Body of pancreas (tissue), 4 donors: ENCODE measurements at regions not wholly inside any gene's neighbourhood (a gene's known extent, or its start where the extent isn't known, plus 50 kb on each side); places are given as distances from the start of the nearest gene placed in this dataset.
A peak's percentile ranks its signal among the peaks of the same experiment; 100 is the strongest.

Experiments used
- ATAC-seq: fragments of 150-250 bp; one replicate; pipeline ENCODE4 v1.9.1; 2016
- DNase-seq, 4 donors: peaks; one replicate each; pipeline ENCODE4 v3.0.0-alpha.2; 2019
- H3K27ac ChIP-seq, 4 donors: fragments of 200-600 bp; sonication (generic); 1 replicate in 3 of 4; 2 replicates in 1 of 4; pipeline versions ENCODE4 v1.5.1 to v1.6.1; 2016 to 2019; ENCODE audit warnings: mild to moderate bottlenecking in 1 of 4, mixed read lengths in 1 of 4, moderate library complexity in 1 of 4
- H3K27me3 ChIP-seq, 2 donors: fragments of 200-600 bp; sonication (generic); one replicate each; pipeline ENCODE4 v1.6.0; 2016; ENCODE audit warnings: mild to moderate bottlenecking in 1 of 2
- H3K36me3 ChIP-seq, 2 donors: fragments of 200-600 bp; sonication (generic); replicated peaks in 1 of 2; 2 replicates each; pipeline ENCODE4 v1.5.1; 2016; ENCODE audit warnings: low read depth in 2 of 2; ENCODE audit not compliant: insufficient read depth in 1 of 2
- H3K4me1 ChIP-seq: fragments of 200-600 bp; sonication (generic); one replicate; pipeline ENCODE4 v1.6.0; 2016
- H3K4me3 ChIP-seq, 2 donors: fragments of 200-600 bp; sonication (generic); 1 replicate in 1 of 2; 2 replicates in 1 of 2; pipeline ENCODE4 v1.5.1; 2016 to 2019
- H3K9me3 ChIP-seq, 3 donors: fragments of 200-600 bp; sonication (generic); 1 replicate in 2 of 3; 2 replicates in 1 of 3; pipeline ENCODE4 v1.5.1; 2016
- POLR2A ChIP-seq, 3 donors: fragments of 450-650 bp; IDR thresholded peaks; one replicate each; pipeline ENCODE4 v1.6.1; 2016; ENCODE audit warnings: antibody characterized with exemption in 3 of 3, mild to moderate bottlenecking in 2 of 3
- WGBS, 2 donors: methylation state at CpG; one replicate each; pipeline ENCODE4 v1.1.5; 2017; 5-methylcytosine and 5-hydroxymethylcytosine counted together
- intact Hi-C: fragments of 100-400 bp; cut with DNase I; formaldehyde crosslinking; loops from one replicate; pipeline ENCODE4 v1.15.1; 2023
- TF ChIP-seq, protein P1 (sequence below), 7 experiments: fragments of 450-650 bp in 4 of 7; fragments of 200-600 bp in 3 of 7; sonication (generic) in 3 of 7; IDR thresholded peaks; one replicate each; pipeline ENCODE4 v1.5.1; 2016 to 2019; ENCODE audit warnings: antibody characterized with exemption in 7 of 7

- intact Hi-C loops = no loop called here
- no peaks in the 10 kb centered on the region for H3K36me3 ChIP-seq
- 43 to 60% methylated on average over 9 to 13 of the region's 13 CpGs for WGBS, 2 donors
- DNase-seq (peak in 3 of 4 donors; percentile 31 to 49 (median 33)), ATAC-seq (peak; percentile 63)
- peak overlapping the region in 2 of 4 donors; percentile 40 to 65 for H3K27ac ChIP-seq
- no peak overlapping the region for H3K4me3 ChIP-seq
- TF ChIP-seq POLR2A (IDR thresholded peaks at IDR 0.05) = peak in 2 of 3 donors; percentile 9 to 12
- TF ChIP-seq, protein P1, sequence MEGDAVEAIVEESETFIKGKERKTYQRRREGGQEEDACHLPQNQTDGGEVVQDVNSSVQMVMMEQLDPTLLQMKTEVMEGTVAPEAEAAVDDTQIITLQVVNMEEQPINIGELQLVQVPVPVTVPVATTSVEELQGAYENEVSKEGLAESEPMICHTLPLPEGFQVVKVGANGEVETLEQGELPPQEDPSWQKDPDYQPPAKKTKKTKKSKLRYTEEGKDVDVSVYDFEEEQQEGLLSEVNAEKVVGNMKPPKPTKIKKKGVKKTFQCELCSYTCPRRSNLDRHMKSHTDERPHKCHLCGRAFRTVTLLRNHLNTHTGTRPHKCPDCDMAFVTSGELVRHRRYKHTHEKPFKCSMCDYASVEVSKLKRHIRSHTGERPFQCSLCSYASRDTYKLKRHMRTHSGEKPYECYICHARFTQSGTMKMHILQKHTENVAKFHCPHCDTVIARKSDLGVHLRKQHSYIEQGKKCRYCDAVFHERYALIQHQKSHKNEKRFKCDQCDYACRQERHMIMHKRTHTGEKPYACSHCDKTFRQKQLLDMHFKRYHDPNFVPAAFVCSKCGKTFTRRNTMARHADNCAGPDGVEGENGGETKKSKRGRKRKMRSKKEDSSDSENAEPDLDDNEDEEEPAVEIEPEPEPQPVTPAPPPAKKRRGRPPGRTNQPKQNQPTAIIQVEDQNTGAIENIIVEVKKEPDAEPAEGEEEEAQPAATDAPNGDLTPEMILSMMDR (IDR thresholded peaks at IDR 0.05) = no peak
- H3K9me3 ChIP-seq = no peaks in the 10 kb centered on the region
- H3K27me3 ChIP-seq = no peaks in the 10 kb centered on the region
- no peaks in the 10 kb centered on the region for H3K4me1 ChIP-seq
These were observed 55.9 kb upstream of the RNU6ATAC start for GRCh38 chr9:134220311-134220710.

- H3K4me3 ChIP-seq = no peak overlapping the region
- TF ChIP-seq, protein P1 (IDR thresholded peaks at IDR 0.05) = no peak
- TF ChIP-seq POLR2A (IDR thresholded peaks at IDR 0.05) = no peak
- intact Hi-C loops = no loop called here
- H3K27ac ChIP-seq = peak overlapping the region in 1 of 4 donors; percentile 20
- no peak for ATAC-seq
- 58 to 76% methylated on average over 17 to 23 of the region's 23 CpGs for WGBS, 2 donors
- H3K36me3 ChIP-seq = no peaks in the 10 kb centered on the region
- peak in 2 of 4 donors; percentile 32 to 39 for DNase-seq
- no peaks in the 10 kb centered on the region for H3K9me3 ChIP-seq
- no peaks in the 10 kb centered on the region for H3K4me1 ChIP-seq
- H3K27me3 ChIP-seq = no peaks in the 10 kb centered on the region
These were observed 57.1 kb upstream of the RNU6ATAC start for GRCh38 chr9:134221273-134222017.

- WGBS, 2 donors = 59 to 64% methylated on average over 7 to 12 of the region's 12 CpGs
- ATAC-seq = no peak
- intact Hi-C loops = no loop called here
- Histone ChIP-seq H3K27ac (no peak overlapping the region), H3K9me3 (no peaks in the 10 kb centered on the region), H3K27me3 (no peaks in the 10 kb centered on the region), H3K4me3 (no peak overlapping the region), H3K36me3 (no peaks in the 10 kb centered on the region), H3K4me1 (no peaks in the 10 kb centered on the region)
- no peak for DNase-seq
- TF ChIP-seq POLR2A (IDR thresholded peaks at IDR 0.05) = no peak
- TF ChIP-seq, protein P1 (IDR thresholded peaks at IDR 0.05) = no peak
These were observed 57.7 kb upstream of the RNU6ATAC start for GRCh38 chr9:134222018-134222573.

- Histone ChIP-seq H3K36me3 (no peaks in the 10 kb centered on the region), H3K27ac (no peak overlapping the region), H3K9me3 (no peaks in the 10 kb centered on the region), H3K4me3 (no peak overlapping the region), H3K27me3 (no peaks in the 10 kb centered on the region), H3K4me1 (peaks cover 4% of the 10 kb centered on the region)
- peak in 2 of 4 donors; percentile 2 to 3 for DNase-seq
- 64 to 73% methylated on average over 11 of the region's 11 CpGs for WGBS, 2 donors
- ATAC-seq = no peak
- intact Hi-C loops = no loop called here
- TF ChIP-seq, protein P1 (IDR thresholded peaks at IDR 0.05) = no peak
- no peak for TF ChIP-seq POLR2A (IDR thresholded peaks at IDR 0.05)
These were observed 58.7 kb upstream of the RNU6ATAC start for GRCh38 chr9:134223091-134223490.
